ENCODE measurements at regions not wholly inside any gene's neighbourhood (a gene's known extent, or its start where the extent isn't known, plus 50 kb on each side); places are given as distances from the start of the nearest gene placed in this dataset.

DNA sequence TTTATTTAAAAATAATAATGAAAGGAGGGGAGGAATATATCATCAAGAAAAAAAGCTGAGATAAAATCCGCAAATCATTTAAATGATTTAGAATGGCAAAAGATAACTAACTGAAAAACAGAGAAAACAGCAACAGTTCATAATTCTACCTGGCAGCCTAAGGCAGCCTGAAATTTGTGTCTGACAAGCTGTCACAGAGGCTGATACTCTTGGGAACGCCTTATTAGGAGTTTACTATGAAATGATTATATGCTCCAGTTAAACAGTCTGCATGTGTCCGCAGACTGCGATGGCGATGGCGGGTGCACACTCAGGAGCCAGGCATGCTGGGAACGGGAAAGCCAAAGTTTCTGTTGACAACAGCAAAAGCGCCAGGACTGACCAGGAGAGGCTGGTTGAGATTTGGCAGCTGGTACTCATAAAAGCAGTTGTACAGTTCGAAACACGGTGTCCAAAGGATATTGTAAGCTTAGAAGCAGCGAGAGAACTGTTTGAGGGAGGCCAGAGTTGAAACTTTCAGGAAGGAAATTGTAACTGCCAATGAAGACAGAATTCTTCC lies 172.9 kb upstream of the MPPED2 start:
- DNase-seq: no peak
- peaks cover under 1% of the 10 kb centered on the region for H3K9me3 Mint-ChIP-seq
- H3K36me3 Mint-ChIP-seq (ENCODE audit: low read depth): no peaks in the 10 kb centered on the region
- H3K4me3 Mint-ChIP-seq: no peak overlapping the region
- peaks cover under 1% of the 10 kb centered on the region for H3K27me3 Mint-ChIP-seq
- ChIA-PET POLR2A (no interaction called here), CTCF (no interaction called here)
- TF ChIP-seq, protein P1, sequence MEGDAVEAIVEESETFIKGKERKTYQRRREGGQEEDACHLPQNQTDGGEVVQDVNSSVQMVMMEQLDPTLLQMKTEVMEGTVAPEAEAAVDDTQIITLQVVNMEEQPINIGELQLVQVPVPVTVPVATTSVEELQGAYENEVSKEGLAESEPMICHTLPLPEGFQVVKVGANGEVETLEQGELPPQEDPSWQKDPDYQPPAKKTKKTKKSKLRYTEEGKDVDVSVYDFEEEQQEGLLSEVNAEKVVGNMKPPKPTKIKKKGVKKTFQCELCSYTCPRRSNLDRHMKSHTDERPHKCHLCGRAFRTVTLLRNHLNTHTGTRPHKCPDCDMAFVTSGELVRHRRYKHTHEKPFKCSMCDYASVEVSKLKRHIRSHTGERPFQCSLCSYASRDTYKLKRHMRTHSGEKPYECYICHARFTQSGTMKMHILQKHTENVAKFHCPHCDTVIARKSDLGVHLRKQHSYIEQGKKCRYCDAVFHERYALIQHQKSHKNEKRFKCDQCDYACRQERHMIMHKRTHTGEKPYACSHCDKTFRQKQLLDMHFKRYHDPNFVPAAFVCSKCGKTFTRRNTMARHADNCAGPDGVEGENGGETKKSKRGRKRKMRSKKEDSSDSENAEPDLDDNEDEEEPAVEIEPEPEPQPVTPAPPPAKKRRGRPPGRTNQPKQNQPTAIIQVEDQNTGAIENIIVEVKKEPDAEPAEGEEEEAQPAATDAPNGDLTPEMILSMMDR (IDR thresholded peaks at IDR 0.05): no peak
- H3K4me1 Mint-ChIP-seq (ENCODE audit: low read depth): no peaks in the 10 kb centered on the region
- intact Hi-C loops (cut with micrococcal nuclease): no loop called here
- no peak overlapping the region for H3K27ac Mint-ChIP-seq
- no peak for ATAC-seq

- Mint-ChIP-seq H3K27me3 (peaks cover 2% of the 10 kb centered on the region), H3K36me3 (ENCODE audit: low read depth) (no peaks in the 10 kb centered on the region), H3K4me1 (ENCODE audit: low read depth) (no peaks in the 10 kb centered on the region), H3K4me3 (no peak overlapping the region), H3K9me3 (peaks cover 2% of the 10 kb centered on the region), H3K27ac (no peak overlapping the region)
- DNase-seq (no peak), ATAC-seq (no peak)
- intact Hi-C loops (cut with micrococcal nuclease): no loop called here
- ChIA-PET CTCF (no interaction called here), POLR2A (no interaction called here)
- TF ChIP-seq, protein P1 (IDR thresholded peaks at IDR 0.05): no peak
Measured at GRCh38 chr11:30758518-30758917, 172.4 kb upstream of the MPPED2 start.

DNA sequence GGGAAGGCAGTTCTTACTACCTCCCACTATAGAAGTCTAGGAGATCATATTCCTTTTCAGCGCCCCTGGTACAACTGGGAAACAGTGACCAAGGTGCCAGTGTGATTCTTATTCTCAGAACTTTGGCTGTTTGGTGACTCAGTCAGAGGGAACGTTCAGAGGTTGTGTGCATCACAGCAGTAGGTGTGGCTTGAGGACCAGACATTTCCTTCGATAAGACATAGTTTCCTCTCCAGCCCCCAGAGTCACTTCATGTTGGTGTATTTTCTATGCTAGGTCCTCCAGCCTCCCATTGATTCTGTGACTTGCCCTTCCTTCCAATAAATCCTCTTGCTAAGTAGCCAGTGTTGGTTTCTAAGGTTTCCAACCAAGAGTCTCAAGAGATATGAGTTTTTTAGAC lies 171.9 kb upstream of the MPPED2 start:
- ATAC-seq (no peak), DNase-seq (peak; percentile 1)
- Mint-ChIP-seq H3K9me3 (peaks cover 2% of the 10 kb centered on the region), H3K27me3 (peaks cover 2% of the 10 kb centered on the region), H3K27ac (no peak overlapping the region), H3K36me3 (ENCODE audit: low read depth) (no peaks in the 10 kb centered on the region), H3K4me3 (no peak overlapping the region), H3K4me1 (ENCODE audit: low read depth) (no peaks in the 10 kb centered on the region)
- ChIA-PET CTCF (no interaction called here), POLR2A (no interaction called here)
- TF ChIP-seq, protein P1 (IDR thresholded peaks at IDR 0.05): no peak
- intact Hi-C loops (cut with micrococcal nuclease): no loop called here

- no peaks in the 10 kb centered on the region for H3K4me1 Mint-ChIP-seq (ENCODE audit: low read depth)
- intact Hi-C loops (cut with micrococcal nuclease): no loop called here
- CTCF ChIA-PET: no interaction called here
- peaks cover 2% of the 10 kb centered on the region for H3K27me3 Mint-ChIP-seq
- H3K27ac Mint-ChIP-seq: no peak overlapping the region
- TF ChIP-seq, protein P1 (IDR thresholded peaks at IDR 0.05): no peak
- H3K9me3 Mint-ChIP-seq: peaks cover 2% of the 10 kb centered on the region
- ATAC-seq: no peak
- H3K4me3 Mint-ChIP-seq: no peak overlapping the region
- no peak for DNase-seq
- no peaks in the 10 kb centered on the region for H3K36me3 Mint-ChIP-seq (ENCODE audit: low read depth)
- POLR2A ChIA-PET: no interaction called here
Measured at GRCh38 chr11:30753994-30754393, 167.8 kb upstream of the MPPED2 start.

DNA sequence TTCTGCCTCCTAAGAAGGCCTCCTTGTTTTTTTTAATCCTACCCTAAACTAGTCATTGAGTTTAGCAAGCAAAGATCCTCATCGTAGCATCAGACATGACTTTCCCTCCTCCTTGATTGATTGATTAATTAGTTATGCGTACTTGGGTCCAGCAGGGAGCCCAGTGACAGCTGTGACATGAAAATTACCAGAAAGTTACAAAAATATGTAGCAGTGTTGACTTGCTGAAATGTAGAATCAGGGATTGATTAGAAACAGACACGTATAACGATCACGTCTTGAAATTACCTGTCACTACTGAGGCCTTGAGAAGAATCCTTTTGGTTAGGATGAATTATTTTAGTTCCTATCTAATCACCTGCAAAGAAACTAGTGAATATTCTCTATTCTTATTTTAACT lies 167.4 kb upstream of the MPPED2 start:
- TF ChIP-seq, protein P1 (IDR thresholded peaks at IDR 0.05): no peak
- no peak overlapping the region for H3K4me3 Mint-ChIP-seq

More for the DNA sequence above, 167.4 kb upstream of the MPPED2 start:
- CTCF ChIA-PET: no interaction called here
- POLR2A ChIA-PET: no interaction called here
- Mint-ChIP-seq H3K27ac (no peak overlapping the region), H3K9me3 (peaks cover 2% of the 10 kb centered on the region), H3K36me3 (ENCODE audit: low read depth) (no peaks in the 10 kb centered on the region), H3K27me3 (peaks cover 2% of the 10 kb centered on the region), H3K4me1 (ENCODE audit: low read depth) (no peaks in the 10 kb centered on the region)
- intact Hi-C loops (cut with micrococcal nuclease): no loop called here
- ATAC-seq: no peak
- DNase-seq: no peak

Measured in activated CD8-positive, alpha-beta T cell treated with anti-CD3 and anti-CD28 coated beads for 36 hours (primary cell).